GM23338 (cell line): ENCODE measurements at regions not wholly inside any gene's neighbourhood (a gene's known extent, or its start where the extent isn't known, plus 50 kb on each side); places are given as distances from the start of the nearest gene placed in this dataset.

Source experiments
- ATAC-seq: fragments of 200-7000 bp; cut with Tn5 transposase; 3 replicates; pipeline ENCODE4 v1.9.1; 2020
- DNase-seq: peaks from one replicate; pipeline ENCODE4 v3.0.0-alpha.2; 2015; ENCODE audit warnings: low spot score
- H2AFZ ChIP-seq: fragments of 200-600 bp; sonication (generic); 2 replicates; pipeline ENCODE4 v1.8.0; 2016; ENCODE audit warnings: antibody characterized with exemption, mild to moderate bottlenecking, moderate library complexity
- H3F3A ChIP-seq: fragments of 200-600 bp; sonication (generic); replicated peaks from 2 replicates; pipeline ENCODE4 v1.8.0; 2017; ENCODE audit warnings: antibody characterized with exemption, mixed run types, low read depth
- H3K27ac ChIP-seq: fragments of 200-600 bp; sonication (generic); 2 replicates; pipeline ENCODE4 v1.6.1; 2016; ENCODE audit warnings: low read depth
- H3K27me3 ChIP-seq: fragments of 200-600 bp; sonication (generic); 2 replicates; pipeline ENCODE4 v1.8.0; 2016; ENCODE audit warnings: mild to moderate bottlenecking, mixed run types, moderate library complexity; ENCODE audit not compliant: insufficient read depth
- H3K36me3 ChIP-seq: fragments of 200-600 bp; sonication (generic); 2 replicates; pipeline ENCODE4 v1.8.0; 2016; ENCODE audit warnings: mild to moderate bottlenecking; ENCODE audit not compliant: insufficient read depth
- H3K4me1 ChIP-seq: fragments of 200-600 bp; sonication (generic); 2 replicates; pipeline ENCODE4 v1.8.0; 2016; ENCODE audit warnings: mild to moderate bottlenecking, moderate library complexity; ENCODE audit not compliant: insufficient read depth
- H3K4me2 ChIP-seq: fragments of 200-600 bp; sonication (generic); 2 replicates; pipeline ENCODE4 v1.7.1; 2017; ENCODE audit warnings: mixed run types
- H3K4me3 ChIP-seq: fragments of 200-600 bp; sonication (generic); 2 replicates; pipeline ENCODE4 v1.6.1; 2016; ENCODE audit warnings: mixed run types
- H3K79me2 ChIP-seq: fragments of 200-600 bp; sonication (generic); replicated peaks from 2 replicates; pipeline ENCODE4 v1.8.0; 2017; ENCODE audit warnings: mild to moderate bottlenecking; ENCODE audit not compliant: insufficient read depth
- H3K9me2 ChIP-seq: fragments of 200-600 bp; sonication (generic); 2 replicates; pipeline ENCODE4 v1.8.0; 2017; ENCODE audit not compliant: insufficient read depth
- H4K20me1 ChIP-seq: fragments of 200-600 bp; sonication (generic); replicated peaks from 2 replicates; pipeline ENCODE4 v1.8.0; 2017; ENCODE audit warnings: mild to moderate bottlenecking; ENCODE audit not compliant: insufficient read depth
- H3K27ac Mint-ChIP-seq: 2 replicates; pipeline ENCODE4 v1.8.0; 2020; ENCODE audit warnings: inconsistent platforms, mild to moderate bottlenecking, moderate library complexity, mixed read lengths
- H3K27me3 Mint-ChIP-seq: 3 replicates; pipeline ENCODE4 v1.8.0; 2022; ENCODE audit warnings: low read depth, mild to moderate bottlenecking, moderate library complexity, mixed read lengths, inconsistent platforms; ENCODE audit not compliant: insufficient read depth, poor library complexity
- H3K36me3 Mint-ChIP-seq: 3 replicates; pipeline ENCODE4 v1.8.0; 2021; ENCODE audit warnings: low read depth, mild to moderate bottlenecking, inconsistent platforms, moderate library complexity, mixed read lengths
- H3K4me1 Mint-ChIP-seq: 3 replicates; pipeline ENCODE4 v1.8.0; 2020; ENCODE audit warnings: mild to moderate bottlenecking, inconsistent platforms, mixed read lengths
- H3K4me3 Mint-ChIP-seq: 3 replicates; pipeline ENCODE4 v1.8.0; 2021; ENCODE audit warnings: moderate library complexity, mild to moderate bottlenecking, inconsistent platforms, mixed read lengths
- H3K9me3 Mint-ChIP-seq: 3 replicates; pipeline ENCODE4 v1.8.0; 2020; ENCODE audit warnings: moderate library complexity, mild to moderate bottlenecking, inconsistent platforms, mixed read lengths
- CREB1 ChIP-seq: fragments of 250-450 bp; sonication (Bioruptor Pico); IDR thresholded peaks from 2 replicates; pipeline ENCODE4 v1.5.0; 2020; ENCODE audit warnings: low read depth, mild to moderate bottlenecking, moderate library complexity
- CTCF ChIP-seq, 2 experiments: fragments of 200-600 bp in 1 of 2; sonication (generic) in 1 of 2; conservative IDR thresholded peaks; 2 replicates each; pipeline versions ENCODE4 v1.5.1 to v1.6.1; 2016 to 2017; ENCODE audit warnings: antibody characterized with exemption in 2 of 2, low read depth in 2 of 2, mild to moderate bottlenecking in 2 of 2, moderate library complexity in 1 of 2
- EZH2 ChIP-seq: fragments of 200-600 bp; sonication (generic); IDR thresholded peaks from one replicate; pipeline ENCODE4 v1.8.0; 2017; ENCODE audit warnings: antibody characterized with exemption, mild to moderate bottlenecking, low read depth; ENCODE audit not compliant: unreplicated experiment
- EZH2phosphoT487 ChIP-seq: fragments of 200-600 bp; sonication (generic); IDR thresholded peaks from one replicate; pipeline ENCODE4 v1.8.1; 2018; ENCODE audit warnings: antibody characterized with exemption; ENCODE audit not compliant: unreplicated experiment
- JUNB ChIP-seq: IDR thresholded peaks from one replicate; pipeline ENCODE4 v1.6.1; 2016; ENCODE audit warnings: antibody characterized with exemption; ENCODE audit not compliant: unreplicated experiment
- NANOG ChIP-seq: IDR thresholded peaks from 2 replicates; pipeline ENCODE4 v1.6.1; 2016; ENCODE audit warnings: antibody characterized with exemption, borderline replicate concordance
- POLR2AphosphoS5 ChIP-seq: IDR thresholded peaks from 2 replicates; pipeline ENCODE4 v1.6.1; 2016; ENCODE audit warnings: antibody characterized with exemption, low read depth
- STAT1 ChIP-seq: IDR thresholded peaks from one replicate; pipeline ENCODE4 v1.6.1; 2016; ENCODE audit warnings: antibody characterized with exemption; ENCODE audit not compliant: unreplicated experiment
- ZNF114 ChIP-seq: fragments of 250-450 bp; sonication (Bioruptor Pico); IDR thresholded peaks from 2 replicates; pipeline ENCODE4 v1.5.0; 2020; ENCODE audit warnings: mild to moderate bottlenecking, moderate library complexity
- ZNF331 ChIP-seq: fragments of 250-450 bp; sonication (Bioruptor Pico); IDR thresholded peaks from 2 replicates; pipeline ENCODE4 v1.5.0; 2020; ENCODE audit warnings: low read depth, mild to moderate bottlenecking, moderate library complexity
- ZNF462 ChIP-seq: fragments of 250-450 bp; sonication (Bioruptor Pico); IDR thresholded peaks from 2 replicates; pipeline ENCODE4 v1.5.0; 2020; ENCODE audit warnings: mild to moderate bottlenecking, moderate library complexity
- TF ChIP-seq, protein P1 (sequence below): IDR thresholded peaks from 2 replicates; pipeline ENCODE4 v1.6.1; 2016; ENCODE audit warnings: antibody characterized with exemption
- TF ChIP-seq, protein P2 (sequence below): IDR thresholded peaks from one replicate; pipeline ENCODE4 v1.6.1; 2018; ENCODE audit warnings: antibody characterized with exemption; ENCODE audit not compliant: unreplicated experiment

- TF ChIP-seq POLR2AphosphoS5 (no peak), EZH2 (no peak), ZNF331 (no peak), ZNF114 (no peak), CTCF (conservative IDR thresholded peaks at IDR 0.05; ENCODE audit: low read depth in 2 of 2) (no peak), CREB1 (CRISPR knock-in tag) (no peak), EZH2phosphoT487 (no peak), JUNB (no peak), NANOG (no peak), ZNF462 (no peak), STAT1 (no peak)
- TF ChIP-seq, protein P1, sequence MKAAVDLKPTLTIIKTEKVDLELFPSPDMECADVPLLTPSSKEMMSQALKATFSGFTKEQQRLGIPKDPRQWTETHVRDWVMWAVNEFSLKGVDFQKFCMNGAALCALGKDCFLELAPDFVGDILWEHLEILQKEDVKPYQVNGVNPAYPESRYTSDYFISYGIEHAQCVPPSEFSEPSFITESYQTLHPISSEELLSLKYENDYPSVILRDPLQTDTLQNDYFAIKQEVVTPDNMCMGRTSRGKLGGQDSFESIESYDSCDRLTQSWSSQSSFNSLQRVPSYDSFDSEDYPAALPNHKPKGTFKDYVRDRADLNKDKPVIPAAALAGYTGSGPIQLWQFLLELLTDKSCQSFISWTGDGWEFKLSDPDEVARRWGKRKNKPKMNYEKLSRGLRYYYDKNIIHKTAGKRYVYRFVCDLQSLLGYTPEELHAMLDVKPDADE: no peak
- TF ChIP-seq, protein P2, sequence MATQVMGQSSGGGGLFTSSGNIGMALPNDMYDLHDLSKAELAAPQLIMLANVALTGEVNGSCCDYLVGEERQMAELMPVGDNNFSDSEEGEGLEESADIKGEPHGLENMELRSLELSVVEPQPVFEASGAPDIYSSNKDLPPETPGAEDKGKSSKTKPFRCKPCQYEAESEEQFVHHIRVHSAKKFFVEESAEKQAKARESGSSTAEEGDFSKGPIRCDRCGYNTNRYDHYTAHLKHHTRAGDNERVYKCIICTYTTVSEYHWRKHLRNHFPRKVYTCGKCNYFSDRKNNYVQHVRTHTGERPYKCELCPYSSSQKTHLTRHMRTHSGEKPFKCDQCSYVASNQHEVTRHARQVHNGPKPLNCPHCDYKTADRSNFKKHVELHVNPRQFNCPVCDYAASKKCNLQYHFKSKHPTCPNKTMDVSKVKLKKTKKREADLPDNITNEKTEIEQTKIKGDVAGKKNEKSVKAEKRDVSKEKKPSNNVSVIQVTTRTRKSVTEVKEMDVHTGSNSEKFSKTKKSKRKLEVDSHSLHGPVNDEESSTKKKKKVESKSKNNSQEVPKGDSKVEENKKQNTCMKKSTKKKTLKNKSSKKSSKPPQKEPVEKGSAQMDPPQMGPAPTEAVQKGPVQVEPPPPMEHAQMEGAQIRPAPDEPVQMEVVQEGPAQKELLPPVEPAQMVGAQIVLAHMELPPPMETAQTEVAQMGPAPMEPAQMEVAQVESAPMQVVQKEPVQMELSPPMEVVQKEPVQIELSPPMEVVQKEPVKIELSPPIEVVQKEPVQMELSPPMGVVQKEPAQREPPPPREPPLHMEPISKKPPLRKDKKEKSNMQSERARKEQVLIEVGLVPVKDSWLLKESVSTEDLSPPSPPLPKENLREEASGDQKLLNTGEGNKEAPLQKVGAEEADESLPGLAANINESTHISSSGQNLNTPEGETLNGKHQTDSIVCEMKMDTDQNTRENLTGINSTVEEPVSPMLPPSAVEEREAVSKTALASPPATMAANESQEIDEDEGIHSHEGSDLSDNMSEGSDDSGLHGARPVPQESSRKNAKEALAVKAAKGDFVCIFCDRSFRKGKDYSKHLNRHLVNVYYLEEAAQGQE: no peak
- H3K27me3 ChIP-seq: no peaks in the 10 kb centered on the region
- peaks cover 24% of the 10 kb centered on the region for H3K9me3 Mint-ChIP-seq
- no peaks in the 10 kb centered on the region for H4K20me1 ChIP-seq
- H3F3A ChIP-seq: no peaks in the 10 kb centered on the region
- H3K4me3 ChIP-seq: no peak overlapping the region
- H3K4me3 Mint-ChIP-seq: no peak overlapping the region
- H3K36me3 Mint-ChIP-seq: peaks cover 16% of the 10 kb centered on the region
- no peak overlapping the region for H3K4me2 ChIP-seq
- no peaks in the 10 kb centered on the region for H3K9me2 ChIP-seq
- H3K27ac ChIP-seq: no peak overlapping the region
- no peaks in the 10 kb centered on the region for H3K79me2 ChIP-seq
- ATAC-seq: no peak
- no peaks in the 10 kb centered on the region for H3K4me1 ChIP-seq
- no peak overlapping the region for H2AFZ ChIP-seq
- no peak for DNase-seq
- no peak overlapping the region for H3K27ac Mint-ChIP-seq
- H3K4me1 Mint-ChIP-seq: no peaks in the 10 kb centered on the region
- no peaks in the 10 kb centered on the region for H3K27me3 Mint-ChIP-seq
- no peaks in the 10 kb centered on the region for H3K36me3 ChIP-seq
These were observed 90.8 kb upstream of the NRG3 start for GRCh38 chr10:81784111-81784597.
